OCI-LY1 (cell line): ENCODE measurements at regions not wholly inside any gene's neighbourhood (a gene's known extent, or its start where the extent isn't known, plus 50 kb on each side); places are given as distances from the start of the nearest gene placed in this dataset.

Experiments
- H2AFZ ChIP-seq: fragments of 200-600 bp; sonication (generic), shearing (Covaris generic); 2 replicates; pipeline ENCODE4 v1.6.0; 2014; ENCODE audit warnings: antibody characterized with exemption, mild to moderate bottlenecking, low read length
- H3F3A ChIP-seq: fragments of 200-600 bp; sonication (generic), shearing (Covaris generic); 2 replicates; pipeline ENCODE4 v1.6.0; 2014; ENCODE audit warnings: mild to moderate bottlenecking, antibody characterized with exemption, low read length, moderate library complexity; ENCODE audit not compliant: insufficient read depth
- H3K27ac ChIP-seq: fragments of 200-600 bp; sonication (generic); 2 replicates; pipeline ENCODE4 v1.5.1; 2014; ENCODE audit warnings: low read length, mixed run types, mild to moderate bottlenecking, low read depth; ENCODE audit not compliant: poor library complexity, severe bottlenecking
- H3K27me3 ChIP-seq: fragments of 200-600 bp; sonication (generic); 2 replicates; pipeline ENCODE4 v1.6.0; 2014; ENCODE audit warnings: antibody characterized with exemption, mild to moderate bottlenecking, low read length, moderate library complexity; ENCODE audit not compliant: insufficient read depth
- H3K36me3 ChIP-seq: fragments of 200-600 bp; sonication (generic); 2 replicates; pipeline ENCODE4 v1.6.1; 2014; ENCODE audit warnings: mild to moderate bottlenecking, antibody characterized with exemption, low read length, moderate library complexity, mixed read lengths; ENCODE audit not compliant: insufficient read depth
- H3K4me1 ChIP-seq: fragments of 200-600 bp; sonication (generic); 2 replicates; pipeline ENCODE4 v1.5.1; 2014; ENCODE audit warnings: mild to moderate bottlenecking, low read length, moderate library complexity; ENCODE audit not compliant: insufficient read depth, severe bottlenecking
- H3K4me2 ChIP-seq: fragments of 200-600 bp; sonication (generic), shearing (Covaris generic); 2 replicates; pipeline ENCODE4 v1.6.1; 2014; ENCODE audit warnings: low read length
- H3K4me3 ChIP-seq: fragments of 200-600 bp; sonication (generic); 2 replicates; pipeline ENCODE4 v1.5.1; 2014; ENCODE audit warnings: low read length, low read depth, mild to moderate bottlenecking, mixed read lengths; ENCODE audit not compliant: poor library complexity, severe bottlenecking
- H3K79me2 ChIP-seq: fragments of 200-600 bp; shearing (Covaris generic); 2 replicates; pipeline ENCODE4 v1.6.1; 2016; ENCODE audit warnings: mixed run types, low read length, mixed read lengths; ENCODE audit not compliant: insufficient read depth
- H3K9ac ChIP-seq: fragments of 200-600 bp; sonication (generic), shearing (Covaris generic); 2 replicates; pipeline ENCODE4 v1.6.1; 2014; ENCODE audit warnings: mild to moderate bottlenecking, low read length, mixed read lengths
- H3K9me2 ChIP-seq: fragments of 200-600 bp; sonication (generic), shearing (Covaris generic); 2 replicates; pipeline ENCODE4 v1.6.1; 2014; ENCODE audit warnings: low read depth, mild to moderate bottlenecking, low read length, mixed read lengths
- H3K9me3 ChIP-seq: fragments of 200-600 bp; shearing (Covaris generic); 2 replicates; pipeline ENCODE4 v1.6.1; 2014; ENCODE audit warnings: low read length, mixed read lengths
- H4K20me1 ChIP-seq: fragments of 200-600 bp; sonication (generic), shearing (Covaris generic); 2 replicates; pipeline ENCODE4 v1.6.0; 2016; ENCODE audit warnings: mild to moderate bottlenecking, low read length; ENCODE audit not compliant: insufficient read depth
- CTCF ChIP-seq: fragments of 200-600 bp; sonication (generic), shearing (Covaris generic); IDR thresholded peaks from 2 replicates; pipeline ENCODE4 v1.5.1; 2017; ENCODE audit warnings: mild to moderate bottlenecking, antibody characterized with exemption, low read length, moderate library complexity, mixed read lengths
- EZH2 ChIP-seq: fragments of 200-600 bp; sonication (generic), shearing (Covaris generic); IDR thresholded peaks from 2 replicates; pipeline ENCODE4 v1.8.0; 2017; ENCODE audit warnings: borderline replicate concordance, mixed run types, mild to moderate bottlenecking, antibody characterized with exemption, low read length, moderate library complexity, mixed read lengths

DNA sequence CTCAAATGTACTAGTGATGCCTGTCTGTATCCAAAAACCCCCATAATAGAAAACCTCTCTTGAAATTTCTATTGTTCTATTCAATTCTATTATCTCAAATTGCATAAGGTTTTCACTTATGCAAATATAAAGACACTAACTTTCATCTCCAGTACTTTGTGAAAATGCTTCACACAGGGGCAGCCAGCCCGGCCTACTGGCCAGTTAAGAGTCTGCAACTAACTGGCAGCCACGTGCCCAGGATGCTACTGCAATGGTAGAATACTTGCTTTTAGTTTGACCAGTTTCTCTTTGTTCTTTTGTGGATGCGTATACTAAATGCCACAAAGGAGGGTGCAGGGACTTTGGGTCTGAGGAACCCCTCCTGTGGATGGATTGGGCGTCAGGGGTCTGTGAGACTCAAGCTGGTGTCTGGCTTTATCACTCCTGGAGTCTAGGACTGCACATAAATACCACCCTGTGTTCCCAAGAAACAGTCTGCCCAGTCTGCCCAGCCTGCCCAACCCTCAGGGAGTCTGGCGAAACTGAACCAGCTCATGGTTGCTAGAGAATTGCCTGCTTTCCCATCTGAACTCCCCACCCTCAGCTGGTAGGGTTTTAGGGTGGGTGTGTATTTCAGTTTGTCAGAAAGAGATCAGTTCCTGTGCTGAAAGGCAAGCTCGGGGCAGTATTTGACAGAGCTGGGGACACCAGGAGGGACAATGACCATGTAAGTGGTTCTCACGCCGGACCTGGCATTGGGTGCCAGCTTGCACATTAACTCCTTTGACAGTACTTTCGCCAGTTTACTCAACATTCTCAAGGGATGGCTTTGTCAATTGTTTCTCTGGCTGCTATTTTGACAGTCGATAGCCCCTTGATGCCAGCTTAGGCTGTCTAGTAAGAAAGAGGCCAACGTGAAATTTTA lies 558.2 kb upstream of the JAG1 start:
- Histone ChIP-seq H2AFZ (no peak overlapping the region), H3K27ac (no peak overlapping the region), H3K9ac (no peak overlapping the region), H3K9me3 (no peaks in the 10 kb centered on the region), H3K4me3 (no peak overlapping the region), H3K4me1 (no peaks in the 10 kb centered on the region), H3F3A (no peaks in the 10 kb centered on the region), H3K27me3 (no peaks in the 10 kb centered on the region), H3K9me2 (no peaks in the 10 kb centered on the region), H3K79me2 (no peaks in the 10 kb centered on the region), H3K4me2 (no peak overlapping the region), H4K20me1 (no peaks in the 10 kb centered on the region), H3K36me3 (no peaks in the 10 kb centered on the region)
- TF ChIP-seq CTCF, result no peak
- no peak for TF ChIP-seq EZH2

- Histone ChIP-seq H3K9ac (no peak overlapping the region), H3K9me2 (no peaks in the 10 kb centered on the region), H3K4me1 (no peaks in the 10 kb centered on the region), H4K20me1 (no peaks in the 10 kb centered on the region), H3K79me2 (no peaks in the 10 kb centered on the region), H2AFZ (no peak overlapping the region), H3K36me3 (no peaks in the 10 kb centered on the region), H3K4me2 (no peak overlapping the region), H3F3A (no peaks in the 10 kb centered on the region), H3K4me3 (no peak overlapping the region), H3K27ac (no peak overlapping the region), H3K27me3 (no peaks in the 10 kb centered on the region), H3K9me3 (no peaks in the 10 kb centered on the region)
- TF ChIP-seq CTCF, result no peak
- no peak for TF ChIP-seq EZH2
These were observed 559.1 kb upstream of the JAG1 start for GRCh38 chr20:11232896-11233295.

GRCh38 chr20:11234181-11234580 lies 560.4 kb upstream of the JAG1 start:
- H3K9me2 ChIP-seq, result no peaks in the 10 kb centered on the region
- no peak overlapping the region for H3K4me2 ChIP-seq
- no peak overlapping the region for H3K9ac ChIP-seq
- no peaks in the 10 kb centered on the region for H3K27me3 ChIP-seq
- no peaks in the 10 kb centered on the region for H3F3A ChIP-seq
- no peaks in the 10 kb centered on the region for H3K9me3 ChIP-seq
- H4K20me1 ChIP-seq, result no peaks in the 10 kb centered on the region
- no peak overlapping the region for H3K4me3 ChIP-seq
- no peaks in the 10 kb centered on the region for H3K36me3 ChIP-seq
- TF ChIP-seq EZH2 (no peak), CTCF (no peak)
- no peak overlapping the region for H3K27ac ChIP-seq
- no peaks in the 10 kb centered on the region for H3K79me2 ChIP-seq
- H3K4me1 ChIP-seq, result no peaks in the 10 kb centered on the region
- no peak overlapping the region for H2AFZ ChIP-seq
